ENCODE measurements at regions not wholly inside any gene's neighbourhood (a gene's known extent, or its start where the extent isn't known, plus 50 kb on each side); places are given as distances from the start of the nearest gene placed in this dataset.

GRCh38 chr3:5304789-5305683 is 117.5 kb downstream of the EDEM1 start:
- peak in 44 of 56 donors; percentile 0 to 72 (median 14) for DNase-seq

GRCh38 chr3:5305684-5305989 is 118.1 kb downstream of the EDEM1 start:
- DNase-seq: no peak

- DNase-seq: no peak
Measured at GRCh38 chr3:5309171-5309570, 121.7 kb downstream of the EDEM1 start.

GRCh38 chr3:5309602-5310001 is 122.1 kb downstream of the EDEM1 start:
- DNase-seq: no peak

- DNase-seq: no peak
Measured at GRCh38 chr3:5310509-5310908, 123.0 kb downstream of the EDEM1 start.

- DNase-seq: no peak
Measured at GRCh38 chr3:5312290-5312689, 124.8 kb downstream of the EDEM1 start.

- DNase-seq: no peak
Measured at GRCh38 chr3:5314897-5315296, 127.4 kb downstream of the EDEM1 start.

- DNase-seq: no peak
Measured at GRCh38 chr3:5317557-5317956, 130.1 kb downstream of the EDEM1 start.

- no peak for DNase-seq
Measured at GRCh38 chr3:5319454-5319853, 131.9 kb downstream of the EDEM1 start.

GRCh38 chr3:5321666-5322340 is 134.3 kb downstream of the EDEM1 start:
- no peak for DNase-seq

- no peak for DNase-seq
Measured at GRCh38 chr3:5324780-5325179, 137.3 kb downstream of the EDEM1 start.

GRCh38 chr3:5330152-5330810 is 142.8 kb downstream of the EDEM1 start:
- no peak for DNase-seq

- no peak for DNase-seq
Measured at GRCh38 chr3:5331567-5332269, 144.2 kb downstream of the EDEM1 start.

- no peak for DNase-seq
Measured at GRCh38 chr3:5332270-5332956, 144.9 kb downstream of the EDEM1 start.

- DNase-seq: no peak
Measured at GRCh38 chr3:5339967-5340535, 152.5 kb downstream of the EDEM1 start.

- DNase-seq: no peak
Measured at GRCh38 chr3:5341610-5342009, 154.1 kb downstream of the EDEM1 start.

GRCh38 chr3:5343459-5343858 is 156.0 kb downstream of the EDEM1 start:
- DNase-seq: no peak

- no peak for DNase-seq
Measured at GRCh38 chr3:5344707-5345106, 157.2 kb downstream of the EDEM1 start.

- peak in 1 of 56 donors; percentile 3 for DNase-seq
Measured at GRCh38 chr3:5347486-5347885, 160.0 kb downstream of the EDEM1 start.

- DNase-seq: no peak
Measured at GRCh38 chr3:5348229-5348902, 160.9 kb downstream of the EDEM1 start.
